Esophagus squamous epithelium (tissue), 4 donors: ENCODE measurements at regions not wholly inside any gene's neighbourhood (a gene's known extent, or its start where the extent isn't known, plus 50 kb on each side); places are given as distances from the start of the nearest gene placed in this dataset.

Experiments used
- CTCF ChIP-seq, 6 experiments: fragments of 450-650 bp in 4 of 6; fragments of 200-600 bp in 2 of 6; sonication (generic) in 2 of 6; IDR thresholded peaks; one replicate each; pipeline ENCODE4 v1.5.1; 2016 to 2019; ENCODE audit warnings: antibody characterized with exemption in 6 of 6, mild to moderate bottlenecking in 4 of 6, moderate library complexity in 4 of 6
- POLR2A ChIP-seq, 4 donors: fragments of 450-650 bp; IDR thresholded peaks; one replicate each; pipeline ENCODE4 v1.6.1; 2017; ENCODE audit warnings: antibody characterized with exemption in 4 of 4, mild to moderate bottlenecking in 4 of 4, moderate library complexity in 3 of 4

GRCh38 chr15:69727121-69727924, 274.7 kb downstream of the RPLP1 start:
- TF ChIP-seq CTCF (IDR thresholded peaks at IDR 0.05): no peak
- no peak for TF ChIP-seq POLR2A (IDR thresholded peaks at IDR 0.05)
